NCI-H146 treated with DMSO at 0.1 percent for 48 hours (cell line): ENCODE measurements at regions not wholly inside any gene's neighbourhood (a gene's known extent, or its start where the extent isn't known, plus 50 kb on each side); places are given as distances from the start of the nearest gene placed in this dataset.
"Not testable (repeated sequence)": the region's sequence is repeated elsewhere in the genome, so short reads cannot be mapped to it uniquely, and the experiment has no call there.

Experiments used
- DNase-seq: peaks from one replicate; lab custom pipeline; 2025; ENCODE audit not compliant: unreplicated experiment; lab: John Stamatoyannopoulos, UW

GRCh38 chr3:6367171-6367570 is 493.7 kb upstream of the GRM7 start:
- no peak for DNase-seq

- DNase-seq = no peak
Observed at GRCh38 chr3:6392123-6392522, 468.8 kb upstream of the GRM7 start.

GRCh38 chr3:6394944-6395343 is 466.0 kb upstream of the GRM7 start:
- DNase-seq = no peak

DNA sequence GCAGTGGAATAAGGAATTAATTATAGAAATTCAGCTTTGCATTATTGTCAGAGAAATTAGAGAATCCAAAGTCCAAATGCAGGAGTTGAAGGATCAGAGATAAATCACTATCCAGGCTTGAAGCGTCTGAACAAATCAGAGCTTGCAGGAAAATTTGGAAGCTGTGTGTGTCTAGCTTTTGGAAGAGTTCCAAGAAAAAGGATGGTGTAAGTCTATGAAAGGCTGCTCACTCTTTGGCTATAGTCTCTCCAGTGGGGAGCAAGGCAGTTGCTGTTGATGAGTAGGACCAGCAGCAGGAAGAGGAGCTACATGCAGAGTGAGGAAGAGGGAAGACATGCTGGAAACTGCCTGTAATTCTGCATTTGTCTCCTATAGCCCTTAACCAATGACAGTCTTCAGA is 464.3 kb upstream of the GRM7 start:
- DNase-seq = no peak

DNA sequence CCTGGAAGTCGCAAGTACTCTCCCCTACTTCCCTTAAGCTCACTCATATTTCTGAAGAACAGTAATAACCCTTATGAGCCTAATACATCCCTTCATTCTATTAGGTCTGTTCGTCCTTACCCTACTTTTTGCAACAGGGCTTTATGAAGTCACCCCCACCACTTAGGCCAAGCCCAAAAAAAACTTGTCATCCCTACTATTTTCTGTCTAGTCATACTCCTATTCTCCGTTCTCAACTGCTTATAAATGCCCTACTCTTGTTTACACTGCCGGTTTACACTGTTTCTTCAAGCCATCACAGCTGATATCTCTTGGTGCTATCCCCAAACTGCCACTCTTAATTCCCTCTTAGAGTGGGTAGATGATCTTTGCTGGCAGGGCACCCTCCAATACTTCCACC is 458.2 kb upstream of the GRM7 start:
- not testable (repeated sequence) for DNase-seq

GRCh38 chr3:6406923-6407322 is 454.0 kb upstream of the GRM7 start:
- DNase-seq = not testable (repeated sequence)

DNA sequence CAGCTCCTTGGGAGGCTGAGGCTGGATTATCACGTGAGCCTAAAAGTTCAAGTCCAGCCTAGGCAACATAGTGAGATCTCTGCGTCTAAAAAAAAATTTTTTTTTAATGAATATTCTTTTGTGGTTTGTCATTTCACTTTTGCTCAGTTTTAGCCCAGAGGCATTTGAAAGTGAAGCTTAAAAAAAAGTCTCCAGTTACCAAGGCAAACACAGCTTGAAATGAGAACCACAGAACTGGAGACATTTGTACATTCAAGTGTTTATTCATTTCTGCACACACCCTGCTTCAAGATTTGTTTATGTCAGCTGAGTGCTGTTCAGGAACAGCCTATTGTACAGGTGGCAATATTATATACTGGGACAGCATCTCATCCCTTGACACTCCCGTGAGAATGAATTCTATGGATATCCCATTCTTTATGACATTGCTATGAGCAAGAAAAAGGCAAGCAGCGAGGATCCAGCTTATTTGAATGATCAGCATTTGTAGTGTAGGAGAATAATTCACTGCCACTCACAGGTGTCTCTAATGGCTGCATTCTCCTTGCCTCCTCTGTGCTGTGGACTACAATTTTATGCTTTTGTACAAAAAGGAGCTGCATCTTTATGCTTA is 444.8 kb upstream of the GRM7 start:
- no peak for DNase-seq

DNA sequence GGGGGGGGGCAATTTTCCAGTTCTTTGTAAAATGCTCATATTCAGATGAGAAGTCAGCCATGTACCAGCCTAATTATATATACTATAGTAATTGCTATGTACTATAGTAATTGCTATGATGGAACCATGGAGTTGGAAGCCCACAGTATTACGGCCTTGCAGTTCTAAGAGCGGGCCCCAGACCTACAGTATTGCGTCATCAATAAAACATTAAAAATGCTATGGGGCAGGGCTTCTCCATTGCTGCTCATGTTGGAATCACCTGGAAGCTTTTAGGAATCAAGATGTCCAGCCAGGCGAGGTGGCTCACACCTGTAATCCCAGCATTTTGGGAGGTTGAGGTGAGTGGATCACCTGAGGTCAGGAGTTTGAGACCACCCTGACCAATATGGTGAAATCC is 443.7 kb upstream of the GRM7 start:
- DNase-seq = no peak

DNA sequence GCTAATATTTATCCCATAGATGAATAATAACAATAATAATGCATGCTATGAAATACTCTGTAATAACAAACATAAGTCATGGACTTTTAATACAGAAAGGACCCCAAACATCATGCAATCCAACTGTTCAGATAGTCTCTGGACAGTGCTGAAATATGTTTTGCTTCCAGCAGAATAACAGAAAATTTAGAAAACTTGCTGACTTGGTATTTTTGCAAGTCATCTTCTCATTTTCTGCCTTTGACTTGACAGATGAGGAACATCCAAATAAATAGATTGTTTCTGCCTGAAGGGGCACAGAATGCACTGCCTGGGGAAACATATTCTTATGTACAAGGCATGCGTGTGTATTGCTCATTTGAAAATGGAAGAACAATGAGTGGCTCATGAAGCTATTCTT is 442.4 kb upstream of the GRM7 start:
- no peak for DNase-seq

GRCh38 chr3:6421666-6422445 is 439.1 kb upstream of the GRM7 start:
- DNase-seq = no peak

DNA sequence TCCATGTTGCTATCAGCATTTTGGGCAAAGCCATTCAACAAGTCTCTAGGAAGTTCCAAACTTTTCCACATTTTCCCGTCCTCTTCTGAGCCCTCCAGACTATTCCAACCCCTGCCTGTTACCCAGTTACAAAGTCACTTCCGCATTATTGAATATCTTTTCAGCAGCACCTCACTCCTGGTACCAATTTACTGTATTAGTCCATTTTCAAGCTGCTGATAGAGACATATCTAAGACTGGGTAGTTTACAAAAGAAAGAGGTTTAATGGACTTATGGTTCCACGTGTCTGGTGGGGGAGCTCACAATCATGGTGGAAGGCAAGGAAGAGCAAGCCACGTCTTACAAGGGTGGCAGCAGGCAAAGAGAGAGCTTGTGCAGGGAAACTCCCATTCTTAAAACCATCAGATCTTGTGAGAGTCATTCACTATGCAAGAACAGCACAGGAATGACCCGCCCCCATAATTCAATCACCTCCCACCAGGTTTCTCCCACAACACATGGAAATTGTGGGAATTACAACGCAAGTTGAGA is 435.6 kb upstream of the GRM7 start:
- no peak for DNase-seq

DNA sequence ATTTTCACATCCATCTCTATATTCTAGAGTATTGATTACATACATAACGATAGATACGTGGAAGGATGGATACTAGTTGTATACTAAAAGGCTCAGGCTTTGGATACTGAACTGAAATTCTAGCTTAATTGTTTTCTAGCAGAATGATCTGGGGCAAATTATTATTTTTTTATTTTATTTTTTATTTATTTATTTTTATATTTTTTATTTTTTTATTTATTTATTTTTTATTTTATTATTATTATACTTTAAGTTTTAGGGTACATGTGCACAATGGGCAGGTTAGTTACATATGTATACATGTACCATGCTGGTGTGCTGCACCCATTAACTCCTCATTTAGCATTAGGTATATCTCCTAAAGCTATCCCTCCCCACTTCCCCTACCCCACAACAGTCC is 432.6 kb upstream of the GRM7 start:
- DNase-seq = not testable (repeated sequence)

- no peak for DNase-seq
Observed at GRCh38 chr3:6435951-6436350, 425.0 kb upstream of the GRM7 start.

DNA sequence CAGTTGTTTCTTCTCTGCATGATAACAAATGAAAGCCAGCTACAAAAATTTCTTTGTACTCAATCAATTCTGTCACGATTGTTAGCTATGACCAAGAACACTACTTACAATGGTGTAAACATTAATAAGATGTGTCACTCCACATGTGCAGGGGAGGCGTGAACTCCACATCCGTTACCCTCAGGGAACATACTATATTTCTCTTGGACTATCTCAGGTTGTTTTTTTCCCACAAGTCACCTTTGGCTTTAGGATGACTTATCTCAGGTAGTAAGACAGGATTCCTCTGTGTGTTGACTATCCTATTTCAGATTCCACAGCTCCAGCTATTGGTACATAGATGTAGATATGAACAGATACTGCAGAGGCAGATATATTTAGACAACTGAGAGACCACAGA is 423.3 kb upstream of the GRM7 start:
- no peak for DNase-seq

- DNase-seq = no peak
Observed at GRCh38 chr3:6438031-6438430, 422.9 kb upstream of the GRM7 start.

DNA sequence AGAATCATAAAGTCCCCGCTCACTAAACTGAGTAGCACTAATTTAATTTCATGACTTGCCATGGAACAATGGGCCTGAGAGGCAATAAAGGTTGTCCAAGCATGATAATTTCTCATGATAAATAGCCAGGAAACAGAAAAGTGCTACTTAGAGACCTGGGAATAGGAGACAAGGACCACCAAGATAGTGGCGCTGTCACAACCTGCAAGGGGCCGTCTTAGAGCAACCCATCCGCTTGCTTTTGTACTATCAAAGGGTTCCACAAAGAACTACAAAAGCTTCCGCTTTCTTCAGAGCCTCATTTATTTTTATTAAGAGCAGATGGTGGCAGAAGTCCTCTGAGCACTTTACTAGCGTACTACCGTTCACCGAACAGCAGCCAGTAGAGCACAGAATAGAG is 421.7 kb upstream of the GRM7 start:
- no peak for DNase-seq

DNA sequence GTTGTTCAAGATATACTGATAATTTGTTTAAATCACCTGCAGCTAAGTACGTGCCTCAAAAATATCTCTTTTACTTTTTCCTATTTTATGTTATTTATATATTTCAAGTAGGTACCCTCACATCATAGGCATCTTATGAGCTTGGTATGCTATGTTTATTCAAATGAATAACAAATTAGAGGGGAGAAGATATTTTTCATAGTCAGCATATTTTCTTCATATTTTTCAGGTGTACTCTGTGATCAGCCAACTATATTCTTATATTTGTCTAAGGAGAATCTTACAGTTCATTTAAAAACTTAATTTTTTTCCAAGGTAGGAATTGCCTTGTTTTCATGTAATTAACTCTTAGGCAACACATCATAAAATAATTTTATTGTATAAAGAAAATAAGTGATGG is 421.1 kb upstream of the GRM7 start:
- no peak for DNase-seq

GRCh38 chr3:6444888-6445658 is 415.8 kb upstream of the GRM7 start:
- DNase-seq = no peak

- DNase-seq = no peak
Observed at GRCh38 chr3:6447166-6447801, 413.6 kb upstream of the GRM7 start.

GRCh38 chr3:6448011-6448410 is 412.9 kb upstream of the GRM7 start:
- DNase-seq = no peak

DNA sequence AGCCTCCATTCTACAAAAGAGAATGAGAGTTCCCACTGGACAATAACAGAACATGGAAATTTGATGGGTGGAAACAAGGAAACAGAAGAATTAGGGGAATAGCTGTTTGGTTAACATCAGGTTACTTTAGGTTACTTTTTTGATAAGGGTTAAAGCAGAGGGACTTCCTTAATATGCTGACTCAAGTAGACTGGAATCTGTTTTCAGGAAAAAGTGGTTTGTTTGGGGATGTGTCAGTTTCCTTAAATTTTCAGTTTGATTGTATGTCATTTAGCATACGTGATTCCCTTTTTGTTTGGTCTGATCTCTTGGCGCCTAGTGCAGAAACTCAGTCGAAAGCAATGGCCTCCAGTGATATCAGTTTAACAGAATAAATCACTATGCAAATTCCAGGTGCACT is 411.8 kb upstream of the GRM7 start:
- no peak for DNase-seq
